Activated CD8-positive, alpha-beta memory T cell treated with anti-CD3 and anti-CD28 coated beads for 36 hours (primary cell): ENCODE measurements at regions not wholly inside any gene's neighbourhood (a gene's known extent, or its start where the extent isn't known, plus 50 kb on each side); places are given as distances from the start of the nearest gene placed in this dataset.
"Not testable (repeated sequence)": the region's sequence is repeated elsewhere in the genome, so short reads cannot be mapped to it uniquely, and the experiment has no call there.

Source experiments
- CTCF ChIA-PET: fragments of 350-600 bp; sonication (Branson Sonifier 250); formaldehyde crosslinking; loops from one replicate; lab custom pipeline; 2021; ENCODE audit warnings: antibody characterized with exemption; lab: Charles Lee
- POLR2A ChIA-PET: fragments of 350-600 bp; sonication (Branson Sonifier 250); formaldehyde crosslinking; loops from one replicate; lab custom pipeline; 2021; ENCODE audit warnings: antibody characterized with exemption; lab: Charles Lee

GRCh38 chr12:131283862-131284825 is 330.4 kb downstream of the ADGRD1 start:
- CTCF ChIA-PET, POLR2A ChIA-PET: not testable (repeated sequence)

GRCh38 chr12:131284954-131285904 is 331.5 kb downstream of the ADGRD1 start:
- POLR2A ChIA-PET, CTCF ChIA-PET: not testable (repeated sequence)

GRCh38 chr12:131285905-131286295 is 332.2 kb downstream of the ADGRD1 start:
- CTCF ChIA-PET, result not testable (repeated sequence)

GRCh38 chr12:131286301-131286700 is 332.6 kb downstream of the ADGRD1 start:
- POLR2A ChIA-PET, CTCF ChIA-PET: not testable (repeated sequence)

More at GRCh38 chr12:131285905-131286295, 332.2 kb downstream of the ADGRD1 start:
- POLR2A ChIA-PET, result not testable (repeated sequence)

- CTCF ChIA-PET, result no interaction called here
- POLR2A ChIA-PET, result no interaction called here
Measured at GRCh38 chr12:131287015-131287937, 333.6 kb downstream of the ADGRD1 start.

- CTCF ChIA-PET, result no interaction called here
- POLR2A ChIA-PET, result no interaction called here
Measured at GRCh38 chr12:131287938-131288764, 334.4 kb downstream of the ADGRD1 start.

GRCh38 chr12:131288765-131289695 is 335.3 kb downstream of the ADGRD1 start:
- CTCF ChIA-PET, POLR2A ChIA-PET: not testable (repeated sequence)

- CTCF ChIA-PET, POLR2A ChIA-PET: not testable (repeated sequence)
Measured at GRCh38 chr12:131289807-131290206, 336.1 kb downstream of the ADGRD1 start.

GRCh38 chr12:131290255-131290959 is 336.7 kb downstream of the ADGRD1 start:
- ChIA-PET CTCF (no interaction called here), POLR2A (no interaction called here)

- POLR2A ChIA-PET, CTCF ChIA-PET: not testable (repeated sequence)
Measured at GRCh38 chr12:131293071-131294015, 339.6 kb downstream of the ADGRD1 start.

- CTCF ChIA-PET, result not testable (repeated sequence)
Measured at GRCh38 chr12:131294716-131295115, 341.0 kb downstream of the ADGRD1 start.

GRCh38 chr12:131295117-131295516 is 341.4 kb downstream of the ADGRD1 start:
- POLR2A ChIA-PET, CTCF ChIA-PET: not testable (repeated sequence)

More at GRCh38 chr12:131294716-131295115, 341.0 kb downstream of the ADGRD1 start:
- POLR2A ChIA-PET, result not testable (repeated sequence)

- CTCF ChIA-PET, POLR2A ChIA-PET: not testable (repeated sequence)
Measured at GRCh38 chr12:131295559-131295958, 341.9 kb downstream of the ADGRD1 start.

- POLR2A ChIA-PET, CTCF ChIA-PET: not testable (repeated sequence)
Measured at GRCh38 chr12:131296136-131296535, 342.4 kb downstream of the ADGRD1 start.

GRCh38 chr12:131296651-131297050 is 342.9 kb downstream of the ADGRD1 start:
- CTCF ChIA-PET, POLR2A ChIA-PET: not testable (repeated sequence)
